Upper lobe of left lung (tissue), 4 donors: ENCODE measurements at regions not wholly inside any gene's neighbourhood (a gene's known extent, or its start where the extent isn't known, plus 50 kb on each side); places are given as distances from the start of the nearest gene placed in this dataset.

Experiments
- POLR2AphosphoS5 ChIP-seq, 2 donors: sonication (generic); formaldehyde crosslinking; IDR thresholded peaks; one replicate each; pipeline ENCODE4 v1.5.1; 2017; ENCODE audit warnings: antibody characterized with exemption in 2 of 2
- TF ChIP-seq, protein P1 (sequence below), 6 experiments: fragments of 450-650 bp in 4 of 6; fragments of 200-600 bp in 2 of 6; sonication (generic) in 2 of 6; IDR thresholded peaks; one replicate each; pipeline ENCODE4 v1.5.1; 2016 to 2019; ENCODE audit warnings: antibody characterized with exemption in 6 of 6

DNA sequence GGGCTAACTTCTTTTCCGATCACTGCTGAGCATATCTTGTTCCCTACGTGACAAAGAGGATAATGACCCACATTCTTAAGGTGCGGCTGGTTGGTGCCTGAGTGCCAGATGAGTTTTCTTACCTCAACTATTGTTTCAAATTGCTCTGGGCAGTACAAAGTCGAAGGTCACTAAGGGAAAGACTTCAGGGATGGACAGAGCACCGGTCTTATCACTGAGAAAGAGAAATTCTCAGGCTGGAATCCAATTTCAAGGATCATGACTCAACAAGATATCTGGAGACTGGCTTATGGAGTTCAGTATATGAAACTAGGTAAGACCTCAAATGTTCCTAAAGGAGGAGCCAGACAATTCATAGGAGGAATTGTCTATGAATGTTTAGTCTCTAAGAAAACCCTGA lies 780.3 kb downstream of the SUGCT start:
- TF ChIP-seq, protein P1, sequence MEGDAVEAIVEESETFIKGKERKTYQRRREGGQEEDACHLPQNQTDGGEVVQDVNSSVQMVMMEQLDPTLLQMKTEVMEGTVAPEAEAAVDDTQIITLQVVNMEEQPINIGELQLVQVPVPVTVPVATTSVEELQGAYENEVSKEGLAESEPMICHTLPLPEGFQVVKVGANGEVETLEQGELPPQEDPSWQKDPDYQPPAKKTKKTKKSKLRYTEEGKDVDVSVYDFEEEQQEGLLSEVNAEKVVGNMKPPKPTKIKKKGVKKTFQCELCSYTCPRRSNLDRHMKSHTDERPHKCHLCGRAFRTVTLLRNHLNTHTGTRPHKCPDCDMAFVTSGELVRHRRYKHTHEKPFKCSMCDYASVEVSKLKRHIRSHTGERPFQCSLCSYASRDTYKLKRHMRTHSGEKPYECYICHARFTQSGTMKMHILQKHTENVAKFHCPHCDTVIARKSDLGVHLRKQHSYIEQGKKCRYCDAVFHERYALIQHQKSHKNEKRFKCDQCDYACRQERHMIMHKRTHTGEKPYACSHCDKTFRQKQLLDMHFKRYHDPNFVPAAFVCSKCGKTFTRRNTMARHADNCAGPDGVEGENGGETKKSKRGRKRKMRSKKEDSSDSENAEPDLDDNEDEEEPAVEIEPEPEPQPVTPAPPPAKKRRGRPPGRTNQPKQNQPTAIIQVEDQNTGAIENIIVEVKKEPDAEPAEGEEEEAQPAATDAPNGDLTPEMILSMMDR (IDR thresholded peaks at IDR 0.05), result no peak
- no peak for TF ChIP-seq POLR2AphosphoS5 (IDR thresholded peaks at IDR 0.05)
